ENCODE measurements at regions not wholly inside any gene's neighbourhood (a gene's known extent, or its start where the extent isn't known, plus 50 kb on each side); places are given as distances from the start of the nearest gene placed in this dataset.

DNA sequence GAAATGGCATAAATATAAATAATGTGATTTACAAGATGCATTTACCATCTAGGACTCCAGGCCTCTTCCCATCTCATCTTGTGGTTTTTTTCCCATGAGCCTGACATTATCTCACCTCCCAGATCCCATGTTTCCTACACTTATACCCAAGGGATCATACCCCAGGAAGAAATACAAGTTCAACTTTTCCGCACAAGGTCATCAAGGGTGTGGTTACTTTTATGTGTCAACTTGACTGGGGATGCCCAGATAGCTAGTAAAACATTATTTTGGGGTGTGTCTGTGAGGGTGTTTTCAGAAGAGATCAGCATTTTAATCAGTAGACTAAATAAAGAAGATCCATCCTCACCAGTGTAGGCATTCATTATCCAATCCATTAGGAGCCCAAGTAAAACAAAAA is 176.3 kb upstream of the TNFAIP3 start:
- TF ChIP-seq EGR1 (IDR thresholded peaks at IDR 0.05) (no peak), YY1 (IDR thresholded peaks at IDR 0.05; ENCODE audit: low read depth) (no peak), TEAD4 (IDR thresholded peaks at IDR 0.05) (no peak), CEBPB (IDR thresholded peaks at IDR 0.05) (no peak), TAF1 (IDR thresholded peaks at IDR 0.05; ENCODE audit: low read depth) (no peak), RAD21 (IDR thresholded peaks at IDR 0.05; ENCODE audit: low read depth) (no peak), CREB1 (IDR thresholded peaks at IDR 0.05; ENCODE audit: low read depth) (no peak), FOXM1 (IDR thresholded peaks at IDR 0.05; ENCODE audit: borderline replicate concordance, low read depth) (no peak), EP300 (IDR thresholded peaks at IDR 0.05; ENCODE audit: borderline replicate concordance) (no peak), NFIC (IDR thresholded peaks at IDR 0.05) (no peak), TCF12 (IDR thresholded peaks at IDR 0.05; ENCODE audit: low read depth) (no peak)
- TF ChIP-seq, protein P1, sequence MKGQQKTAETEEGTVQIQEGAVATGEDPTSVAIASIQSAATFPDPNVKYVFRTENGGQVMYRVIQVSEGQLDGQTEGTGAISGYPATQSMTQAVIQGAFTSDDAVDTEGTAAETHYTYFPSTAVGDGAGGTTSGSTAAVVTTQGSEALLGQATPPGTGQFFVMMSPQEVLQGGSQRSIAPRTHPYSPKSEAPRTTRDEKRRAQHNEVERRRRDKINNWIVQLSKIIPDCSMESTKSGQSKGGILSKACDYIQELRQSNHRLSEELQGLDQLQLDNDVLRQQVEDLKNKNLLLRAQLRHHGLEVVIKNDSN (IDR thresholded peaks at IDR 0.05) = no peak
- TF ChIP-seq, protein P2, sequence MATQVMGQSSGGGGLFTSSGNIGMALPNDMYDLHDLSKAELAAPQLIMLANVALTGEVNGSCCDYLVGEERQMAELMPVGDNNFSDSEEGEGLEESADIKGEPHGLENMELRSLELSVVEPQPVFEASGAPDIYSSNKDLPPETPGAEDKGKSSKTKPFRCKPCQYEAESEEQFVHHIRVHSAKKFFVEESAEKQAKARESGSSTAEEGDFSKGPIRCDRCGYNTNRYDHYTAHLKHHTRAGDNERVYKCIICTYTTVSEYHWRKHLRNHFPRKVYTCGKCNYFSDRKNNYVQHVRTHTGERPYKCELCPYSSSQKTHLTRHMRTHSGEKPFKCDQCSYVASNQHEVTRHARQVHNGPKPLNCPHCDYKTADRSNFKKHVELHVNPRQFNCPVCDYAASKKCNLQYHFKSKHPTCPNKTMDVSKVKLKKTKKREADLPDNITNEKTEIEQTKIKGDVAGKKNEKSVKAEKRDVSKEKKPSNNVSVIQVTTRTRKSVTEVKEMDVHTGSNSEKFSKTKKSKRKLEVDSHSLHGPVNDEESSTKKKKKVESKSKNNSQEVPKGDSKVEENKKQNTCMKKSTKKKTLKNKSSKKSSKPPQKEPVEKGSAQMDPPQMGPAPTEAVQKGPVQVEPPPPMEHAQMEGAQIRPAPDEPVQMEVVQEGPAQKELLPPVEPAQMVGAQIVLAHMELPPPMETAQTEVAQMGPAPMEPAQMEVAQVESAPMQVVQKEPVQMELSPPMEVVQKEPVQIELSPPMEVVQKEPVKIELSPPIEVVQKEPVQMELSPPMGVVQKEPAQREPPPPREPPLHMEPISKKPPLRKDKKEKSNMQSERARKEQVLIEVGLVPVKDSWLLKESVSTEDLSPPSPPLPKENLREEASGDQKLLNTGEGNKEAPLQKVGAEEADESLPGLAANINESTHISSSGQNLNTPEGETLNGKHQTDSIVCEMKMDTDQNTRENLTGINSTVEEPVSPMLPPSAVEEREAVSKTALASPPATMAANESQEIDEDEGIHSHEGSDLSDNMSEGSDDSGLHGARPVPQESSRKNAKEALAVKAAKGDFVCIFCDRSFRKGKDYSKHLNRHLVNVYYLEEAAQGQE (IDR thresholded peaks at IDR 0.05; ENCODE audit: low read depth) = no peak
- TF ChIP-seq, protein P3, sequence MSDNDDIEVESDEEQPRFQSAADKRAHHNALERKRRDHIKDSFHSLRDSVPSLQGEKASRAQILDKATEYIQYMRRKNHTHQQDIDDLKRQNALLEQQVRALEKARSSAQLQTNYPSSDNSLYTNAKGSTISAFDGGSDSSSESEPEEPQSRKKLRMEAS (IDR thresholded peaks at IDR 0.05) = no peak
